GM19463 (cell line): ENCODE measurements at regions not wholly inside any gene's neighbourhood (a gene's known extent, or its start where the extent isn't known, plus 50 kb on each side); places are given as distances from the start of the nearest gene placed in this dataset.
"Not testable (repeated sequence)": the region's sequence is repeated elsewhere in the genome, so short reads cannot be mapped to it uniquely, and the experiment has no call there.

Experiments
- ATAC-seq: cut with Tn5 transposase; IDR thresholded peaks from one replicate; pipeline ENCODE4 v1.9.1; 2021; ENCODE audit warnings: mild to moderate bottlenecking, moderate library complexity; ENCODE audit not compliant: unreplicated experiment

- no peak for ATAC-seq
These were observed 292.7 kb upstream of the SLC39A10 start for GRCh38 chr2:195364015-195364965.

- no peak for ATAC-seq
These were observed 293.5 kb upstream of the SLC39A10 start for GRCh38 chr2:195363496-195363895.

GRCh38 chr2:195360242-195360641 is 296.8 kb upstream of the SLC39A10 start:
- ATAC-seq: no peak

DNA sequence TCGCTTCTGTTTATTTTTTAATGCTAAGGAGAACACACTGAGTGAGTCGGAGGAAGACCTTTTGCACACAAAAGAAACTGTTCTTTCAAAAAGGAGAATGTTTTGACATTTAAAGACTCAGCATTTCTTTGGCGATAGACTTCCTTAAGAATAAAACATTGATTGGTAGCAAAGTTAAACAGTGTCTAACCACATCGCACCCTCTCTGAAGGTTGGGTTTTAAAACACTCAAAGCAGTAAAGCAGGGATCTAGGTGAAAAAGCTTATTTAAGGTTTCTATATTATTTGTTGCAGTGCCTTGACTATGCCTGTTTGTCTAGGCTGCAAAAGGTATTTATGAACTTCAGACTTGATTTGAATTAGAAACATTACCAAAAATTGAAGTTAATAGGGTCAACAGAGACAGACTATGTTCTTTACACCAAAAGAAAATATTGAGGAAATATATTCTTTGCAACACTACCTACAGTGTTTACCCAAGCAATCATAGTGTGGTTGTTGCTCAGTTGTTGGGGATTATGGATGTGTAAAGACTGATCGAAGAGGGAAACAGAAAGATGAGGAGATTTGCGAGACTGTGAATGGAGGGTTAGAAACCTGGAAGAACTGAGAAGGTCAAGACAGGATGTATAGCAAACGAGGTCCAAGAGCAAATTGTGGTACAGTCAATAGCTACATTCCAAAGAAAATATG is 297.8 kb upstream of the SLC39A10 start:
- ATAC-seq: no peak

DNA sequence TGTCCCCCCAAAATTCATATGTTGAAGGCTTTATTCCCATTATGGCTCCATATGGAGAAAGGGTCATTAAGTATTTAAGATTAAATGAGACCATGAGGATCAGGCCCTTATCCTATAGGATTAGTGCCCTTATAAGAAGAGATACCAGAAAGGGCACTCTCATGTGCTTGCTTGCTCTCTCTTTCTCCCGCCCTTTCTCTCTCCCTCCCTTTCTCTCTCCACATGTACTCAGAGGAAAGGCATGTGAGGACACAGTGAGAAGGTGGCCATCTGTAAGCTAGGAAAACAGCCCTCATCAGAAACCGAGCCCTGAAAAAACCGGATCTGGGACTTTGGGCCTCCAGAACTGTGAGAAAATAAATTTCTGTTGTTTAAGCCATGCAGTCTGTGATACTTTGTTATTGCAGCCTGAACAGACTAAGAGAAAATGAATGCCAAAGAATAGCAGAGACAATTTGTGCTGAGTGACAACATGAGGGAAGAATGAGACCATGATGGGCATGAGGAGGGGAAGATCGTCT is 300.0 kb upstream of the SLC39A10 start:
- ATAC-seq: no peak

DNA sequence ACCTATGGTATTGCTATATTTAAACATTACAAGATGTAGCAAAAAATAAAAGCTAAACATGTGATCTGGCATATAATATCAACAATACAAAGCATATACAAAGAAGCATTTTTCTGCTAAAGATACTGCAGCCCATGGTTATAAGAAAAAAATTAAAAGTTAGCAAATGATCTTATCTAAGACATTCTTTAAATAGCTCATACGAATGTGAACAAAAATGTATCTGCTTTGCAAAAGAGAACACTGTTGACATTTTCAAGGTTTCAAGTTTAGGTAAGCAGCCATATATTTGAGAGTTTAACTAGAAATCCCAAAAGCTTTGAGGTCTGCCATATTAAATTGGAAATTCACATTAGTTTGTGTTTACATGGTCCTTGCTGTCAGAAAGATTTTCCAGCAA is 301.0 kb upstream of the SLC39A10 start:
- no peak for ATAC-seq

GRCh38 chr2:195352581-195352980 is 304.4 kb upstream of the SLC39A10 start:
- ATAC-seq: no peak

GRCh38 chr2:195343942-195344530 is 313.0 kb upstream of the SLC39A10 start:
- peak; percentile 67 for ATAC-seq

DNA sequence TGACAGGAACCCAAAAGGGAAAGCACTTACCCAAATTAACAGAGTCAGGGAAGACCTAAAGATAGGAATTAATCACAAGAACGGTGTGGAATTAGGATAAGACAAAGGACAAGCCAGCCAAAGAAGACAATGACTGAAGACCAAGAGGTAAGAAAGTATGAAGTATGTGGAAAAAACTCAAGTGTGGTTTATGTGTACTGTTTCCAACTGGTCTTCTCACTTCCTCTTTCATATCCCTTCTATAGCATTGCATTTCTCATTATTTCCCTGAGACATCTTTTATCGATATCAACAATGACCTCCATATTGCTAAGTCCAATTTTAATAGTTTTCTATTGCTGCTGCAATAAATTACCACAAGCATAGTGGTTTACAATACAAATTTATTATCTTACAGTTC is 313.5 kb upstream of the SLC39A10 start:
- ATAC-seq: peak; percentile 72

- no peak for ATAC-seq
These were observed 315.0 kb upstream of the SLC39A10 start for GRCh38 chr2:195342061-195342460.

GRCh38 chr2:195338856-195339255 is 318.2 kb upstream of the SLC39A10 start:
- ATAC-seq: no peak

DNA sequence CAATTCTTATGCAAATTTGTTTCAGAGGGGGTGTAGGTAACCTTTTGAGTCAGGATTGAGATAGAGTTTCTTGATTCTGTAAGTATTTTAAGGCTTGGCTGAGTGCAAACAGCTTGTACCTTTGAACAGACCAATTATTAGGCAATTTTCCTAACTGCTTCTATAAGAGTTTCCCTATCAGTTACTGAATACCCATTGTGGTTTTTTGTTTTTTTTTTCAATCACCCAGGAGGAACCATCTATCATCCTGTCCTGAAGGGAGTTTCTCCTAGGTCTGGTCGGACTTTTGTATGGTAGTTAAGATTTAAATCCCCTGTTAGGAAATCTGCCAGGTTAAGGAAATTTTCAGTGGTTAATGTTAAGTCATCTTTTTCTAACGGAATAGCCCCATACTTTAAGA is 319.4 kb upstream of the SLC39A10 start:
- peak; percentile 67 for ATAC-seq

DNA sequence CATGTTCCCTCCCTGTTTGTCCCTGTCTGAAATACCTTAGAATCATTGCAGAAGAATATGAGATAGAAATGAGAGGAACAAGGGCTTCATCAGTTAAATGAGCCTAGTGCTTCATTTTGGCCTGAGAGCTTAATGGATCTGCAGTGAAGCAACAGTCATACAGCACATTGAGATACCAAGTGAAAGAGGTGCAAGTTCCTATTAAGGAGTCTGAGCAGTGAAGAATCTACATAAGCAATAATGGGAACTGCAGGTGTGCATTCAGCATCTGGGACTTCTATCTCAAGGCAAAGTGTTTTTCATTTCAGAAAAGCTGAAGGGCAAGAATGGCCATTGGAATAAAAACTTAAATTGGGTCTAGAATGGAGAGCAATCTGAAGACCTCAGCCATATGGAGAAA is 323.2 kb upstream of the SLC39A10 start:
- peak; percentile 44 for ATAC-seq

GRCh38 chr2:195331966-195332365 is 325.1 kb upstream of the SLC39A10 start:
- no peak for ATAC-seq

- ATAC-seq: no peak
These were observed 325.9 kb upstream of the SLC39A10 start for GRCh38 chr2:195331129-195331528.

- no peak for ATAC-seq
These were observed 326.5 kb upstream of the SLC39A10 start for GRCh38 chr2:195330513-195330956.

- ATAC-seq: not testable (repeated sequence)
These were observed 327.2 kb upstream of the SLC39A10 start for GRCh38 chr2:195329784-195330183.

DNA sequence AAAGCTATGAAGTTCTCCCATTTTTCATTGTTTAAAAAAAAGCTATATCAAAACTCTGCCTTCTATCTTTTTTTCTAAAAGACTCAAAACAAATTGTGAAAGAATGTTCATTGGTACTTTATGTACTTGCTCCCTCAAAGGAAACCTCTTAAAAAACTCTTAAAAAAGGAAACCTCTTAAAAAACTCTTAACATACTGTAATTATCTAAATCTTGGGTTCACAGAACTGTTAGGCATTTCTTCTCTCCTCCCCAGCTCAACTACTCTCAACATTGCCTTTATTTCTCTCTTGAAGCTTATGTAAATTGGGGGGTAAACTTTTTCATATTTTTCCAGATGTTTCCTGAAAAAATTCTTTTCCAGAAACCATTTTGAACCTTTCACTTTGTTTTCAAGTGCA is 330.5 kb upstream of the SLC39A10 start:
- ATAC-seq: no peak

GRCh38 chr2:195322324-195322723 is 334.7 kb upstream of the SLC39A10 start:
- no peak for ATAC-seq

GRCh38 chr2:195320413-195320973 is 336.5 kb upstream of the SLC39A10 start:
- peak; percentile 84 for ATAC-seq
